Trophoblast cell (in vitro differentiated cells and primary cell): ENCODE measurements at regions not wholly inside any gene's neighbourhood (a gene's known extent, or its start where the extent isn't known, plus 50 kb on each side); places are given as distances from the start of the nearest gene placed in this dataset.

ENCODE experiments used
- DNase-seq, 2 donors: peaks; one replicate each; pipeline ENCODE4 v3.0.0-alpha.2; 2016
- H2AFZ ChIP-seq: 2 replicates; pipeline ENCODE4 v1.6.1; 2013; ENCODE audit warnings: low read length, moderate library complexity, mild to moderate bottlenecking; ENCODE audit not compliant: insufficient read depth, poor library complexity
- H2AK5ac ChIP-seq: 2 replicates; pipeline ENCODE4 v1.6.1; 2013; ENCODE audit warnings: mild to moderate bottlenecking, low read length
- H2BK120ac ChIP-seq: 2 replicates; pipeline ENCODE4 v1.6.1; 2013; ENCODE audit warnings: low read length, mild to moderate bottlenecking, moderate library complexity; ENCODE audit not compliant: insufficient read depth, poor library complexity
- H2BK12ac ChIP-seq: 2 replicates; pipeline ENCODE4 v1.6.1; 2013; ENCODE audit warnings: mild to moderate bottlenecking, low read length, moderate library complexity
- H2BK5ac ChIP-seq: 2 replicates; pipeline ENCODE4 v1.6.1; 2013; ENCODE audit warnings: low read length, low read depth, moderate library complexity, mild to moderate bottlenecking; ENCODE audit not compliant: poor library complexity
- H3K14ac ChIP-seq: 2 replicates; pipeline ENCODE4 v1.6.1; 2013; ENCODE audit warnings: mild to moderate bottlenecking, low read length
- H3K18ac ChIP-seq: 2 replicates; pipeline ENCODE4 v1.6.1; 2013; ENCODE audit warnings: mild to moderate bottlenecking, low read length
- H3K23ac ChIP-seq: 2 replicates; pipeline ENCODE4 v1.6.1; 2013; ENCODE audit warnings: low read length
- H3K27ac ChIP-seq: 2 replicates; pipeline ENCODE4 v1.5.1; 2013; ENCODE audit warnings: low read depth, mild to moderate bottlenecking, inconsistent platforms, low read length, moderate library complexity
- H3K27me3 ChIP-seq: 2 replicates; pipeline ENCODE4 v1.6.1; 2013; ENCODE audit warnings: inconsistent platforms, mild to moderate bottlenecking, low read length, moderate library complexity; ENCODE audit not compliant: insufficient read depth
- H3K36me3 ChIP-seq, 2 experiments: 1 replicate in 1 of 2; 2 replicates in 1 of 2; pipeline ENCODE4 v1.6.1; 2013; ENCODE audit warnings: low read length in 2 of 2, mild to moderate bottlenecking in 2 of 2, moderate library complexity in 1 of 2; ENCODE audit not compliant: insufficient read depth in 2 of 2, control insufficient read depth in 1 of 2
- H3K4ac ChIP-seq: 2 replicates; pipeline ENCODE4 v1.6.1; 2013; ENCODE audit warnings: low read depth, mild to moderate bottlenecking, low read length, moderate library complexity
- H3K4me1 ChIP-seq, 2 experiments: 1 replicate in 1 of 2; 2 replicates in 1 of 2; pipeline ENCODE4 v1.6.1; 2013; ENCODE audit warnings: low read length in 2 of 2, mild to moderate bottlenecking in 2 of 2, moderate library complexity in 1 of 2; ENCODE audit not compliant: insufficient read depth in 2 of 2, control insufficient read depth in 1 of 2
- H3K4me2 ChIP-seq: 2 replicates; pipeline ENCODE4 v1.6.1; 2013; ENCODE audit warnings: inconsistent platforms, mild to moderate bottlenecking, low read length, moderate library complexity
- H3K4me3 ChIP-seq: 2 replicates; pipeline ENCODE4 v1.5.1; 2013; ENCODE audit warnings: mild to moderate bottlenecking, low read depth, low read length, inconsistent platforms
- H3K79me1 ChIP-seq: one replicate; pipeline ENCODE4 v1.6.1; 2013; ENCODE audit warnings: low read length
- H3K79me2 ChIP-seq: 2 replicates; pipeline ENCODE4 v1.6.1; 2013; ENCODE audit warnings: low read length, mild to moderate bottlenecking; ENCODE audit not compliant: control insufficient read depth, insufficient read depth, poor library complexity
- H3K9ac ChIP-seq: 2 replicates; pipeline ENCODE4 v1.6.1; 2013; ENCODE audit warnings: mild to moderate bottlenecking, low read length
- H3K9me3 ChIP-seq: 2 replicates; pipeline ENCODE4 v1.6.1; 2013; ENCODE audit warnings: low read depth, mild to moderate bottlenecking, control low read depth, inconsistent platforms, low read length; ENCODE audit not compliant: insufficient read depth
- H4K12ac ChIP-seq: 2 replicates; pipeline ENCODE4 v1.6.1; 2013; ENCODE audit warnings: low read depth, mild to moderate bottlenecking, low read length, moderate library complexity
- H4K8ac ChIP-seq: 2 replicates; pipeline ENCODE4 v1.6.1; 2013; ENCODE audit warnings: low read depth, mild to moderate bottlenecking, low read length, moderate library complexity
- H4K91ac ChIP-seq: one replicate; pipeline ENCODE4 v1.6.1; 2013; ENCODE audit warnings: low read depth, mild to moderate bottlenecking, low read length, moderate library complexity
- WGBS: extraction: QIAGEN DNeasy Blood & Tissue Kit; methylation state at CpG from one replicate; pipeline ENCODE4 v1.1.7; 2013; ENCODE audit warnings: missing lambda C conversion rate; ENCODE audit not compliant: insufficient read length, insufficient coverage; ENCODE audit errors: extremely low coverage; 5-methylcytosine and 5-hydroxymethylcytosine counted together

GRCh38 chr1:232225336-232226131 lies 404.4 kb downstream of the SIPA1L2 start:
- Histone ChIP-seq H3K27ac (no peak overlapping the region), H3K36me3 (no peaks in the 10 kb centered on the region), H3K18ac (no peak overlapping the region), H3K79me1 (no peaks in the 10 kb centered on the region), H3K9me3 (no peaks in the 10 kb centered on the region), H3K23ac (no peak overlapping the region), H3K14ac (no peak overlapping the region), H2AFZ (no peak overlapping the region), H3K4ac (no peak overlapping the region), H4K8ac (no peak overlapping the region), H2BK5ac (no peak overlapping the region), H3K27me3 (no peaks in the 10 kb centered on the region), H4K91ac (no peak overlapping the region), H2AK5ac (no peak overlapping the region), H3K4me3 (no peak overlapping the region), H2BK12ac (no peak overlapping the region), H4K12ac (no peak overlapping the region), H2BK120ac (no peak overlapping the region), H3K4me1 (peaks cover 0 to 3% of the 10 kb centered on the region in 2 experiments), H3K4me2 (no peak overlapping the region), H3K9ac (no peak overlapping the region), H3K79me2 (no peaks in the 10 kb centered on the region)
- no peak for DNase-seq
- no CpG with 5 or more reads among the region's 13 CpGs for WGBS

GRCh38 chr1:232223887-232224286 lies 406.0 kb downstream of the SIPA1L2 start:
- Histone ChIP-seq H3K36me3 (no peaks in the 10 kb centered on the region), H3K4me3 (no peak overlapping the region), H3K9me3 (no peaks in the 10 kb centered on the region), H4K8ac (no peak overlapping the region), H3K27ac (no peak overlapping the region), H4K91ac (no peak overlapping the region), H3K23ac (no peak overlapping the region), H3K79me2 (no peaks in the 10 kb centered on the region), H3K27me3 (no peaks in the 10 kb centered on the region), H2AFZ (no peak overlapping the region), H3K18ac (no peak overlapping the region), H3K9ac (no peak overlapping the region), H2AK5ac (no peak overlapping the region), H3K79me1 (no peaks in the 10 kb centered on the region), H3K4ac (no peak overlapping the region), H3K4me2 (no peak overlapping the region), H2BK5ac (no peak overlapping the region), H2BK12ac (no peak overlapping the region), H3K14ac (no peak overlapping the region), H3K4me1 (peaks cover 0 to 3% of the 10 kb centered on the region in 2 experiments), H4K12ac (no peak overlapping the region), H2BK120ac (no peak overlapping the region)
- no peak for DNase-seq
- WGBS: no CpG with 5 or more reads among the region's 7 CpGs

GRCh38 chr1:232223183-232223708 lies 406.7 kb downstream of the SIPA1L2 start:
- no peak overlapping the region for H2BK12ac ChIP-seq
- H4K91ac ChIP-seq: no peak overlapping the region
- WGBS: no CpG with 5 or more reads among the region's 2 CpGs
- H3K9me3 ChIP-seq: no peaks in the 10 kb centered on the region
- no peaks in the 10 kb centered on the region for H3K36me3 ChIP-seq
- no peaks in the 10 kb centered on the region for H3K79me2 ChIP-seq
- H3K4me3 ChIP-seq: no peak overlapping the region
- H3K14ac ChIP-seq: no peak overlapping the region
- H4K12ac ChIP-seq: no peak overlapping the region
- no peak overlapping the region for H3K4ac ChIP-seq
- H3K27me3 ChIP-seq: no peaks in the 10 kb centered on the region
- no peak overlapping the region for H4K8ac ChIP-seq
- peaks cover 0 to 3% of the 10 kb centered on the region in 2 experiments for H3K4me1 ChIP-seq
- H2BK5ac ChIP-seq: no peak overlapping the region
- no peak overlapping the region for H3K23ac ChIP-seq
- H2AFZ ChIP-seq: no peak overlapping the region
- H3K9ac ChIP-seq: no peak overlapping the region
- H3K79me1 ChIP-seq: no peaks in the 10 kb centered on the region
- H3K18ac ChIP-seq: no peak overlapping the region
- no peak overlapping the region for H2AK5ac ChIP-seq
- no peak for DNase-seq
- H2BK120ac ChIP-seq: no peak overlapping the region
- no peak overlapping the region for H3K27ac ChIP-seq
- no peak overlapping the region for H3K4me2 ChIP-seq

GRCh38 chr1:232222614-232223013 lies 407.3 kb downstream of the SIPA1L2 start:
- WGBS: no CpG with 5 or more reads among the region's 4 CpGs
- H3K18ac ChIP-seq: no peak overlapping the region
- H2BK5ac ChIP-seq: no peak overlapping the region
- no peak overlapping the region for H3K9ac ChIP-seq
- H4K91ac ChIP-seq: no peak overlapping the region
- H3K4me3 ChIP-seq: no peak overlapping the region
- no peaks in the 10 kb centered on the region for H3K36me3 ChIP-seq
- H3K79me2 ChIP-seq: no peaks in the 10 kb centered on the region
- H2AK5ac ChIP-seq: no peak overlapping the region
- no peak for DNase-seq
- H3K4ac ChIP-seq: no peak overlapping the region
- H3K79me1 ChIP-seq: no peaks in the 10 kb centered on the region
- H4K12ac ChIP-seq: no peak overlapping the region
- H3K9me3 ChIP-seq: no peaks in the 10 kb centered on the region
- no peaks in the 10 kb centered on the region for H3K27me3 ChIP-seq
- peaks cover 0 to 3% of the 10 kb centered on the region in 2 experiments for H3K4me1 ChIP-seq
- no peak overlapping the region for H3K27ac ChIP-seq
- no peak overlapping the region for H3K14ac ChIP-seq
- no peak overlapping the region for H2BK12ac ChIP-seq
- H3K23ac ChIP-seq: no peak overlapping the region
- no peak overlapping the region for H2AFZ ChIP-seq
- no peak overlapping the region for H3K4me2 ChIP-seq
- H2BK120ac ChIP-seq: no peak overlapping the region
- H4K8ac ChIP-seq: no peak overlapping the region
